Stimulated activated CD4-positive, alpha-beta T cell treated with anti-CD3 and anti-CD28 coated beads, Interleukin-12 subunit alpha, Interleukin-12 subunit beta, amount 100 ng/mL, for 48 hours (primary cell): ENCODE measurements at regions not wholly inside any gene's neighbourhood (a gene's known extent, or its start where the extent isn't known, plus 50 kb on each side); places are given as distances from the start of the nearest gene placed in this dataset.
A peak's percentile ranks its signal among the peaks of the same experiment; 100 is the strongest.

Experiments
- DNase-seq, 3 donors: peaks; one replicate each; pipeline ENCODE4 v3.0.0-alpha.2; 2020; ENCODE audit warnings: low read depth in 2 of 3, low spot score in 1 of 3

- no peak for DNase-seq
Measured at GRCh38 chr6:166776571-166776970, 149.5 kb upstream of the RPS6KA2 start.

GRCh38 chr6:166775923-166776220 is 148.8 kb upstream of the RPS6KA2 start:
- no peak for DNase-seq

- peak; percentile 36 to 68 (median 41) for DNase-seq
Measured at GRCh38 chr6:166775180-166775922, 148.3 kb upstream of the RPS6KA2 start.

- no peak for DNase-seq
Measured at GRCh38 chr6:166774770-166775169, 147.7 kb upstream of the RPS6KA2 start.

GRCh38 chr6:166774292-166774691 is 147.2 kb upstream of the RPS6KA2 start:
- no peak for DNase-seq

GRCh38 chr6:166772518-166772917 is 145.5 kb upstream of the RPS6KA2 start:
- no peak for DNase-seq

GRCh38 chr6:166771701-166772100 is 144.7 kb upstream of the RPS6KA2 start:
- no peak for DNase-seq

- DNase-seq = no peak
Measured at GRCh38 chr6:166770216-166771116, 143.4 kb upstream of the RPS6KA2 start.

- no peak for DNase-seq
Measured at GRCh38 chr6:166769648-166770047, 142.6 kb upstream of the RPS6KA2 start.

GRCh38 chr6:166768761-166769160 is 141.7 kb upstream of the RPS6KA2 start:
- DNase-seq = no peak

GRCh38 chr6:166767230-166767629 is 140.2 kb upstream of the RPS6KA2 start:
- no peak for DNase-seq

GRCh38 chr6:166766769-166767168 is 139.7 kb upstream of the RPS6KA2 start:
- DNase-seq = no peak

- no peak for DNase-seq
Measured at GRCh38 chr6:166765234-166765541, 138.1 kb upstream of the RPS6KA2 start.

- DNase-seq = no peak
Measured at GRCh38 chr6:166764473-166765233, 137.6 kb upstream of the RPS6KA2 start.

- no peak for DNase-seq
Measured at GRCh38 chr6:166763606-166764472, 136.8 kb upstream of the RPS6KA2 start.

- DNase-seq = no peak
Measured at GRCh38 chr6:166761801-166762200, 134.8 kb upstream of the RPS6KA2 start.

- peak; percentile 38 to 61 (median 49) for DNase-seq
Measured at GRCh38 chr6:166760288-166760687, 133.2 kb upstream of the RPS6KA2 start.

- no peak for DNase-seq
Measured at GRCh38 chr6:166758136-166758704, 131.2 kb upstream of the RPS6KA2 start.

- peak in 1 of 3 donors; percentile 11 for DNase-seq
Measured at GRCh38 chr6:166757232-166758135, 130.4 kb upstream of the RPS6KA2 start.
